Hepatocyte (in vitro differentiated cells): ENCODE measurements at regions not wholly inside any gene's neighbourhood (a gene's known extent, or its start where the extent isn't known, plus 50 kb on each side); places are given as distances from the start of the nearest gene placed in this dataset.

ENCODE experiments used
- DNase-seq: peaks from one replicate; pipeline ENCODE4 v3.0.0-alpha.2; 2016; ENCODE audit warnings: low spot score
- H2AFZ ChIP-seq: fragments of 200-600 bp; sonication (generic); 2 replicates; pipeline ENCODE4 v1.6.0; 2016; ENCODE audit warnings: antibody characterized with exemption, mild to moderate bottlenecking
- H3K27ac ChIP-seq: fragments of 200-600 bp; sonication (generic); 2 replicates; pipeline ENCODE4 v1.5.1; 2016; ENCODE audit warnings: mild to moderate bottlenecking
- H3K27me3 ChIP-seq: fragments of 200-600 bp; sonication (generic); 2 replicates; pipeline ENCODE4 v1.6.1; 2016
- H3K36me3 ChIP-seq: fragments of 200-600 bp; sonication (generic); replicated peaks from 2 replicates; pipeline ENCODE4 v1.5.1; 2016; ENCODE audit warnings: low read depth; ENCODE audit not compliant: insufficient read depth
- H3K4me1 ChIP-seq: fragments of 200-600 bp; sonication (generic); 2 replicates; pipeline ENCODE4 v1.5.1; 2016; ENCODE audit warnings: mild to moderate bottlenecking, moderate library complexity; ENCODE audit not compliant: insufficient read depth
- H3K4me2 ChIP-seq: fragments of 200-600 bp; sonication (generic); 2 replicates; pipeline ENCODE4 v1.6.0; 2016
- H3K4me3 ChIP-seq: fragments of 200-600 bp; sonication (generic); 2 replicates; pipeline ENCODE4 v1.5.1; 2016; ENCODE audit warnings: mild to moderate bottlenecking
- H3K79me2 ChIP-seq: fragments of 200-600 bp; sonication (generic); 2 replicates; pipeline ENCODE4 v1.6.0; 2017; ENCODE audit warnings: mild to moderate bottlenecking
- H3K9me2 ChIP-seq: fragments of 200-600 bp; sonication (generic); replicated peaks from 2 replicates; pipeline ENCODE4 v1.6.0; 2017; ENCODE audit warnings: mild to moderate bottlenecking; ENCODE audit not compliant: insufficient read depth
- H3K9me3 ChIP-seq: fragments of 200-600 bp; sonication (generic); 2 replicates; pipeline ENCODE4 v1.5.1; 2016; ENCODE audit warnings: low read depth, mild to moderate bottlenecking
- H4K20me1 ChIP-seq: fragments of 200-600 bp; sonication (generic); 2 replicates; pipeline ENCODE4 v1.6.0; 2016; ENCODE audit warnings: mild to moderate bottlenecking; ENCODE audit not compliant: insufficient read depth, poor library complexity, severe bottlenecking
- EZH2 ChIP-seq: fragments of 200-600 bp; sonication (generic); IDR thresholded peaks from 2 replicates; pipeline ENCODE4 v1.6.1; 2016; ENCODE audit warnings: antibody characterized with exemption, mild to moderate bottlenecking, borderline replicate concordance
- EZH2phosphoT487 ChIP-seq: fragments of 200-600 bp; sonication (generic); IDR thresholded peaks from one replicate; pipeline ENCODE4 v1.6.1; 2018; ENCODE audit warnings: antibody characterized with exemption, mild to moderate bottlenecking, low read depth, moderate library complexity; ENCODE audit not compliant: unreplicated experiment, severe bottlenecking
- WGBS: methylation state at CpG from one replicate; pipeline ENCODE4 v1.1.6; 2016; ENCODE audit warnings: low lambda C conversion rate; ENCODE audit errors: missing lambda C conversion rate; 5-methylcytosine and 5-hydroxymethylcytosine counted together
- TF ChIP-seq, protein P1 (sequence below): fragments of 200-600 bp; sonication (generic); IDR thresholded peaks from 2 replicates; pipeline ENCODE4 v1.5.1; 2016; ENCODE audit warnings: antibody characterized with exemption, mild to moderate bottlenecking; ENCODE audit not compliant: poor library complexity

DNA sequence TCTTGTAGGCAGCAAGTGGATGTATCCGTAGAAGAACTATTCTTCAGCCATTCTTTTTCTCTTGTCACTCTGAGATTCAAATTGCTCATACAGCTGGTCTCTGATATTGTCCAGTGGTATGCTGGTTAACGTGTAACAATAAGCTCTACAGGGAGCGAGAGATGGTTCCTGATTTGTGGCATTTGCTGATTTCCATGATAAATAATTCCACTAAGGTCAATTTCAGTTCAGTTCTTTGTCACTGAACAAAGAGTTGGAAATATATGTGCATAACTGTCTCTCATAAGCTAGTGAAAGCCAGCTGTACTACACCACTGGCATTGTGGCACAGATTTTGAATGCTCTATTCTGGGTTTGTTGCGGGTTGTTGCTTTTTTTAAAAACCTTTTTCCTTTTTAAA lies 131.7 kb downstream of the MTHFS start:
- no peak for DNase-seq
- Histone ChIP-seq H3K4me1 (no peaks in the 10 kb centered on the region), H4K20me1 (no peaks in the 10 kb centered on the region), H3K79me2 (no peaks in the 10 kb centered on the region), H3K9me2 (no peaks in the 10 kb centered on the region), H3K4me2 (no peak overlapping the region), H3K36me3 (no peaks in the 10 kb centered on the region), H3K27ac (no peak overlapping the region), H3K27me3 (no peaks in the 10 kb centered on the region), H3K9me3 (no peaks in the 10 kb centered on the region), H3K4me3 (no peak overlapping the region), H2AFZ (no peak overlapping the region)
- TF ChIP-seq EZH2 (no peak), EZH2phosphoT487 (no peak)
- TF ChIP-seq, protein P1, sequence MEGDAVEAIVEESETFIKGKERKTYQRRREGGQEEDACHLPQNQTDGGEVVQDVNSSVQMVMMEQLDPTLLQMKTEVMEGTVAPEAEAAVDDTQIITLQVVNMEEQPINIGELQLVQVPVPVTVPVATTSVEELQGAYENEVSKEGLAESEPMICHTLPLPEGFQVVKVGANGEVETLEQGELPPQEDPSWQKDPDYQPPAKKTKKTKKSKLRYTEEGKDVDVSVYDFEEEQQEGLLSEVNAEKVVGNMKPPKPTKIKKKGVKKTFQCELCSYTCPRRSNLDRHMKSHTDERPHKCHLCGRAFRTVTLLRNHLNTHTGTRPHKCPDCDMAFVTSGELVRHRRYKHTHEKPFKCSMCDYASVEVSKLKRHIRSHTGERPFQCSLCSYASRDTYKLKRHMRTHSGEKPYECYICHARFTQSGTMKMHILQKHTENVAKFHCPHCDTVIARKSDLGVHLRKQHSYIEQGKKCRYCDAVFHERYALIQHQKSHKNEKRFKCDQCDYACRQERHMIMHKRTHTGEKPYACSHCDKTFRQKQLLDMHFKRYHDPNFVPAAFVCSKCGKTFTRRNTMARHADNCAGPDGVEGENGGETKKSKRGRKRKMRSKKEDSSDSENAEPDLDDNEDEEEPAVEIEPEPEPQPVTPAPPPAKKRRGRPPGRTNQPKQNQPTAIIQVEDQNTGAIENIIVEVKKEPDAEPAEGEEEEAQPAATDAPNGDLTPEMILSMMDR, result no peak
- WGBS, result 77% methylated on average over 4 of the region's 4 CpGs

DNA sequence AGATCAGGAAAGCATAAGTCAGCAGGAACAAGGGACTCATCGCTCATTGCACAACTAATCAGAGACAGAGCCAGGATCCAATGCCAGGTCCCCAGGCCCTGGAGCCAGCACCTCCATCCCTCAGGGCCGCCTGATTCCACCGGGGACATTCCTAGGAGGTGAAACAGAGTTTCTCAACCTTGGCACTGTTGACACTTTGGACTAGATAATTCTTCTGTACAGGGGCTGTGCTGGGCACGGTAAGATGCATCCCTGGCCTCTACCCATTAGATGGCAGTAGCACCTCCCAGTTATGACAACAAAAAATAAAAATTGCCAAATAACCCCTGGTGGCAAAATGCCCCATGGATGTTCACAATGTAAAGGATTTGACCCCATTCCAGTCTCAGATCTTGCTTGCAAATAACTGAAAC lies 127.7 kb downstream of the MTHFS start:
- Histone ChIP-seq H3K4me2 (no peak overlapping the region), H3K4me1 (no peaks in the 10 kb centered on the region), H3K79me2 (no peaks in the 10 kb centered on the region), H2AFZ (no peak overlapping the region), H3K27me3 (no peaks in the 10 kb centered on the region), H3K27ac (no peak overlapping the region), H4K20me1 (no peaks in the 10 kb centered on the region), H3K4me3 (no peak overlapping the region), H3K9me2 (no peaks in the 10 kb centered on the region), H3K9me3 (no peaks in the 10 kb centered on the region), H3K36me3 (no peaks in the 10 kb centered on the region)
- WGBS, result 83% methylated on average over 4 of the region's 4 CpGs
- no peak for DNase-seq
- TF ChIP-seq, protein P1, result peak; percentile 33
- TF ChIP-seq EZH2phosphoT487, result no peak

DNA sequence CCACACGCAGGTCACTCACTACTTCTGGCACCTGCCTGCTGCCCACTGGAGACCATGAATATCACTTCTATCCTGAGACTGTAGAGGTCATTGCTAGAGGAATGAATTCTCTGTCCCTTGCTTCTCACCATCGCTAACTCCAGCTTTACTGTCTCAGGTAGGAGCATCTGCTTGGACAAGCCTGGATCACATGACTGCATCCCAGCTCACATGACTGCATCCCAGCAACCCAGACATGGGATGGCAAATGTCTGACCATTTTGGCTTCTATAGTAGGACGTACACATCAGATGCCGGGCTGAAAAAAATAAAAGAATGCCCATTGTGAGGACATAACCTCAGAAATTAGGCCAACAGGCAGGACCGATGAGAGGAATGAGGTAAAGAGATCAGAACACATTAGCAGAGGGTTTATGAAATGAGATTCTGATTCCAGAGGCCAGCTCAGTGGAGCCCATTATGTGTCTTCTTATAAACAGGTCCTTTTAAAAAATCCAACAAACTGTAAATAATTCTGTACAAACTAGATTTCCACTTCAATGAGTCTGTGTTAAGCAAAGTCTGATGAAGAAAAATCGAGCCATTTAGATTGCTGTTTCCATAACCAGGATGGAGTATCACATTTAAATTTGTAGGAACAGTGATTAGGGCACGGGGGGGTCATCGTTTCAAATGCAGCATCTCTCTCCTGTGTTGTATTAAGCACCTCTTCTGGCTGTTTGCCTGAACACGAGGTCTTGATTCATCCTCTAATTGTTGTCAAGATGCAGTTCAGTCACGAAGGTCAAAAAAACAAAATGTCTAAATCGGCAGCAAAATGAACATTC lies 126.7 kb downstream of the MTHFS start:
- Histone ChIP-seq H3K4me3 (no peak overlapping the region), H3K9me3 (no peaks in the 10 kb centered on the region), H3K4me2 (no peak overlapping the region), H3K9me2 (no peaks in the 10 kb centered on the region), H3K27me3 (no peaks in the 10 kb centered on the region), H3K27ac (no peak overlapping the region), H4K20me1 (no peaks in the 10 kb centered on the region), H3K4me1 (no peaks in the 10 kb centered on the region), H3K36me3 (no peaks in the 10 kb centered on the region), H2AFZ (no peak overlapping the region), H3K79me2 (no peaks in the 10 kb centered on the region)
- TF ChIP-seq EZH2phosphoT487 (no peak), EZH2 (no peak)
- TF ChIP-seq, protein P1, result no peak
- no peak for DNase-seq
- WGBS, result 94% methylated on average over 11 of the region's 11 CpGs
